Fibroblast of mammary gland (primary cell): ENCODE measurements at regions not wholly inside any gene's neighbourhood (a gene's known extent, or its start where the extent isn't known, plus 50 kb on each side); places are given as distances from the start of the nearest gene placed in this dataset.

ENCODE experiments used
- DNase-seq: peaks from one replicate; pipeline ENCODE4 v3.0.0-alpha.2; 2010; ENCODE audit warnings: low read depth
- H3K4me3 ChIP-seq: 2 replicates; pipeline ENCODE4 v1.5.1; 2011; ENCODE audit warnings: low read depth, mild to moderate bottlenecking, low read length, moderate library complexity; ENCODE audit not compliant: control insufficient read depth
- TF ChIP-seq, protein P1 (sequence below): conservative IDR thresholded peaks from 2 replicates; pipeline ENCODE4 v1.5.1; 2011; ENCODE audit warnings: low read depth, low read length, inconsistent platforms; ENCODE audit not compliant: control insufficient read depth, insufficient read depth

DNA sequence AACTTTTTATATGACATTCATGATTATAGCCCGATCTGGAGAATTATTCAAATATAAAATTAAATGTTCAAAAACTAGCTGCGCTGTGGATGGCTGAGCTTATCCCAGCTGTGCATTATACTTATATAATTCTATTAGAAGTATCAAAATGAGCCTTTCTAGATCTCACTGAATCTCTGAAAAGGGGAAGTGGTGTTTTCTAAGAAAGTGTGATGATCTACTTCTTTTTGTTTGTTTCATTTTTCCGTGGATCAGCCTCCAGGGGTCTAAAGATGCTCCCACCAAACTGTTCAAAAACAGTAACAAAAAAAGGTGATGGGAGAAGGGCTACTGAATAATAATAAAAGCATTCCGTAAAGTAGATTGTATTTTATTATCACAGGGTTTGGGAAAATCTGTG, 411.3 kb upstream of the PSMD7 start:
- no peak overlapping the region for H3K4me3 ChIP-seq
- TF ChIP-seq, protein P1, sequence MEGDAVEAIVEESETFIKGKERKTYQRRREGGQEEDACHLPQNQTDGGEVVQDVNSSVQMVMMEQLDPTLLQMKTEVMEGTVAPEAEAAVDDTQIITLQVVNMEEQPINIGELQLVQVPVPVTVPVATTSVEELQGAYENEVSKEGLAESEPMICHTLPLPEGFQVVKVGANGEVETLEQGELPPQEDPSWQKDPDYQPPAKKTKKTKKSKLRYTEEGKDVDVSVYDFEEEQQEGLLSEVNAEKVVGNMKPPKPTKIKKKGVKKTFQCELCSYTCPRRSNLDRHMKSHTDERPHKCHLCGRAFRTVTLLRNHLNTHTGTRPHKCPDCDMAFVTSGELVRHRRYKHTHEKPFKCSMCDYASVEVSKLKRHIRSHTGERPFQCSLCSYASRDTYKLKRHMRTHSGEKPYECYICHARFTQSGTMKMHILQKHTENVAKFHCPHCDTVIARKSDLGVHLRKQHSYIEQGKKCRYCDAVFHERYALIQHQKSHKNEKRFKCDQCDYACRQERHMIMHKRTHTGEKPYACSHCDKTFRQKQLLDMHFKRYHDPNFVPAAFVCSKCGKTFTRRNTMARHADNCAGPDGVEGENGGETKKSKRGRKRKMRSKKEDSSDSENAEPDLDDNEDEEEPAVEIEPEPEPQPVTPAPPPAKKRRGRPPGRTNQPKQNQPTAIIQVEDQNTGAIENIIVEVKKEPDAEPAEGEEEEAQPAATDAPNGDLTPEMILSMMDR = no peak
- no peak for DNase-seq

DNA sequence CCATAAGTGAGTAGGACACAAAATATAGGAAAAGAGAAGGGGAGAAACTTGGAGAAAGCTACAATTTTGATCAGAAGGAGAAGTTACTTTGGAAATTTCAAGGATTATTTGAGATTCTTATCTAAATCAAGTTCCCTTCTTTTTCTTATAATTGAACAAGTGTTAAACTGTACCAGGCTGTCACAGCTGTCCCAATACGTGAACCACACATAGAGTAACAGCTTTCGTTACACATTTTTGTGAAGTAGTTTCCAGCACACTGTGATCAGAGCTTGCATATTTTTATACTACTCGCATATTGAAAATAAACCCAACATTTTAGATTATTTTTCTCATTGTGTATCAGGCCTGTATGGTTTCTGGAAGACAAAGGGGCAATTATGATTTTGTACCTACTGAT, 412.8 kb upstream of the PSMD7 start:
- H3K4me3 ChIP-seq = no peak overlapping the region
- TF ChIP-seq, protein P1 = no peak
- no peak for DNase-seq

DNA sequence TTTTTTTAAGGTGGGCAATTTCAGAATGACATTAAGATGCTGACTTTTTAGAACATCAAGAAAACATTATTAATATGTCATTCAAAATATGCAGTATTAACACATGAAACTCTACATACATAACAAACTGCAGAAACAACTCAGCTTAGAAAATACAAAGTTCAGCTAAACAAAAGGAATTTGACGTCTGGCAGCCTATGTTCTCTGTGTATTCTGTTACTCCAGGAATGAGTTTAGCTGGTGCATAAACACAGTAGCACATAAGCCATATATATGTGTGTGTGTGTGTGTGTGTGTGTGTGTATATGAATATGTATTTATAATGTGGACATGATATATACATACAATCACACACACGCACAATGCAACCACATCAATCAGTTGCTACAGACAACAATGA, 413.5 kb upstream of the PSMD7 start:
- H3K4me3 ChIP-seq = no peak overlapping the region
- TF ChIP-seq, protein P1 = no peak
- DNase-seq = no peak

DNA sequence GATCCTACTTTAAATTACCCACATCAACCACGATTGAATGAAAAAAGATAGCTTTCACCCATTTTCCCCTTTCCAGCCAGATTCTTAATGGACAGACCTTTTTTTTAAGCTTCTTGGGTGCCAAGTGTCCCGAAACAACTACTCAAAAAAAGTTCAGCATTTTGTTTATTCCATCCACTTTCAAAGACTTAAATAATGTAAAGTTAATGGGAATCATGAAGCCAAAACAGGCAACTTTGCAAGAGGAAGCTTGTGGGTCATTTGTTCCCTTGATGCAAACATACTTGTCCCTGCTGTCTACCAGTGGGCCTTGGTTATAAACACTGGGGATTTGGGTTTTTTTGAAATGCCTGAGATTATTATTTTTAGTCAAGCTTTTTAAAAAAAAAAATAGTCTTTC, 414.0 kb upstream of the PSMD7 start:
- TF ChIP-seq, protein P1 = no peak
- no peak for DNase-seq
- no peak overlapping the region for H3K4me3 ChIP-seq

DNA sequence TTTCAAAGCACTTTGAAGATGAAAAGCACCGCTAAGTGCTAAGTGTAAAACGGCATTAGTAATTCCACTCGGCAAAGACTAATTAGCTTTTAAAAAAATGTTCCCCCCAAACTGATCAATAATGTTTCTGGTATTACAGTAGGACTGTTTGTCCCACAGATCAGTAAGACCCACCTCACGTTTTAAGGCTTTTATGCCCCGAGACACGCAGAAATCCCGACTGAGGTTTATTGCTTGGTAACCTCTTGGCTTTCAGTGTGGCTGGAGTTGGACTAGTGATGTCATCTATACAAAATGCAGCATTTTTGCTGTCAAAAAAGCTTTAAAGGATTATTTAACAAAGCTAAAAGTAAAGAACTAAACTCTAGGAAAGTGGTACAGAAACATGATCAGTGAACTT, 414.6 kb upstream of the PSMD7 start:
- DNase-seq = no peak
- TF ChIP-seq, protein P1 = no peak
- no peak overlapping the region for H3K4me3 ChIP-seq

DNA sequence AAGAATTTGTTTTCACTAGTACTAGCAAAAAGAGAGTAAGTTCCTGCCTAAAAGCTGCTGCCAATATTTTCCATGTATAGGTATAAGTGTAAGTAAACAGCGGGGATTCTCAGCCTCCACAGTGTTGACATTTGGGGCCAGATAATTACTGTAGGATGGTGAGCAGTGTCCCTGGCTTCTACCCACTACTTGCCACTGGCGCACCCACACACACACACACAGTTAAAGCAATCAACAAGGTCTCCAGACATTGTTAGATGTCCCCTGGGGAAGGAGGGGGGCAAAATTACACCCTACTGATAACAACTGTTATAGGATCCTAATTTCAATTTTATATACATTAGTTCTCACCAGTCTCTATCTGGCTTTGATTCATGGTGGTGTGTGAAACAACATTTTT, 417.0 kb upstream of the PSMD7 start:
- TF ChIP-seq, protein P1 = no peak
- H3K4me3 ChIP-seq = no peak overlapping the region
- no peak for DNase-seq

DNA sequence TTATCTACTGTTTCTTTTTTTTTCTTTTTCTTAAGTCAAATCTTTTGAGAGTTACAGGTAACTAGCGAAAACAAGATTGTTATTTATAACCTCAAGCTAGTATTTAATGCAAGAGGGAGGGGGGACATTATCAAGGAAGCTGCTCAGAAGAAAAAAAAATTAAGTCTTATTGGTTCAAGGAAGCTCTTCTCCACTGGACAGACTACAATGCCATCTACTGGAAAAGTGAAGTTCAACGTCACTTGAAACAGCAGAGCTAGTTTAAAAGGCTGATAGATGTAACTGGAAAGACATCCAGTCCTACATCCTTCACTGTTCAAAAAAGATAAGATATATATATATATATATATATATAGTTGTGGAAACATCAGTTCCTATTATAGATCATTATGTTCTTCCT, 418.0 kb upstream of the PSMD7 start:
- TF ChIP-seq, protein P1 = peak; percentile 61
- H3K4me3 ChIP-seq = no peak overlapping the region
- DNase-seq = peak; percentile 75
